K562 (cell line): ENCODE measurements at regions not wholly inside any gene's neighbourhood (a gene's known extent, or its start where the extent isn't known, plus 50 kb on each side); places are given as distances from the start of the nearest gene placed in this dataset.

ENCODE experiments used
- ATAC-seq: fragments of 200-7000 bp; cut with Tn5 transposase; 3 replicates; pipeline ENCODE4 v1.9.1; 2020; ENCODE audit warnings: moderate library complexity
- BruUV-seq: library from RNA; stranded (reverse); fragments of 400-500 nt; replicated peaks from 2 replicates; lab custom pipeline; 2021; lab: Mats Ljungman, UMichigan
- CTCF ChIA-PET: fragments of 300-600 bp; formaldehyde crosslinking; extraction: SDS; loops from one replicate; lab custom pipeline; 2021; ENCODE audit warnings: low intra/inter-chr PET ratio; lab: Yijun Ruan, JAX
- POLR2A ChIA-PET: fragments of 300-600, 350-650 bp; sonication (Branson Sonifier 250); formaldehyde crosslinking; extraction: SDS; loops from one replicate; lab custom pipeline; 2021; ENCODE audit warnings: antibody characterized with exemption, inconsistent platforms; lab: Yijun Ruan, JAX
- DNase-seq, 4 experiments: peaks; one replicate each; pipeline versions ENCODE4 v3.0.0 to v3.0.0-alpha.2; 2011 to 2018; ENCODE audit warnings: low spot score in 3 of 4, mixed read lengths in 3 of 4; ENCODE audit errors: extremely low read depth in 1 of 4
- FAIRE-seq: peaks from 2 replicates; lab custom pipeline; 2011; peaks lifted over from hg19 to GRCh38; lab: Jason Lieb, UNC
- H2AFZ ChIP-seq: 2 replicates; pipeline ENCODE4 v1.6.0; 2011; ENCODE audit warnings: low read depth, low read length, control low read depth, inconsistent platforms
- H3K27ac ChIP-seq: fragments of 200-600 bp; 3 replicates; pipeline ENCODE4 v1.8.0; 2011; ENCODE audit warnings: low read depth, mild to moderate bottlenecking, control low read depth, inconsistent platforms, low read length, moderate library complexity, mixed read lengths; ENCODE audit errors: extremely low read depth
- H3K27me3 ChIP-seq, 2 experiments: fragments of 300-600 bp in 1 of 2; 2 replicates in 1 of 2; 3 replicates in 1 of 2; pipeline versions ENCODE4 v1.6.0 to v1.8.0; 2011; ENCODE audit warnings: inconsistent platforms in 2 of 2, low read length in 2 of 2, mild to moderate bottlenecking in 1 of 2, mixed read lengths in 1 of 2, moderate library complexity in 1 of 2; ENCODE audit not compliant: control insufficient read depth in 2 of 2, insufficient read depth in 2 of 2
- H3K36me3 ChIP-seq: fragments of 300-600 bp; 3 replicates; pipeline ENCODE4 v1.8.0; 2011; ENCODE audit warnings: mild to moderate bottlenecking, low read length, inconsistent platforms; ENCODE audit not compliant: control insufficient read depth, insufficient read depth
- H3K4me1 ChIP-seq, 2 experiments: fragments of 200-600 bp in 1 of 2; replicated peaks in 1 of 2; 2 replicates in 1 of 2; 3 replicates in 1 of 2; pipeline versions ENCODE4 v1.5.1 to v1.8.0; 2011; ENCODE audit warnings: inconsistent platforms in 2 of 2, low read length in 2 of 2, mild to moderate bottlenecking in 1 of 2, mixed read lengths in 1 of 2, moderate library complexity in 1 of 2; ENCODE audit not compliant: control insufficient read depth in 2 of 2, insufficient read depth in 2 of 2
- H3K4me2 ChIP-seq: 2 replicates; pipeline ENCODE4 v1.6.1; 2011; ENCODE audit warnings: low read length, control low read depth, inconsistent platforms, mixed read lengths; ENCODE audit not compliant: insufficient read depth
- H3K4me3 ChIP-seq: fragments of 200-600 bp; sonication (generic), shearing (Covaris generic); 2 replicates; pipeline ENCODE4 v1.5.1; 2016; ENCODE audit warnings: control low read depth, inconsistent platforms
- H3K79me2 ChIP-seq: fragments of 200-600 bp; 3 replicates; pipeline ENCODE4 v1.8.0; 2011; ENCODE audit warnings: low read length, inconsistent platforms; ENCODE audit not compliant: control insufficient read depth, insufficient read depth
- H3K9ac ChIP-seq, 2 experiments: 2 replicates each; pipeline versions ENCODE4 v1.6.0 to v1.6.1; 2011; ENCODE audit warnings: low read depth in 2 of 2, low read length in 2 of 2, control low read depth in 1 of 2, inconsistent platforms in 1 of 2, mild to moderate bottlenecking in 1 of 2, mixed read lengths in 1 of 2; ENCODE audit not compliant: insufficient read depth in 1 of 2
- H3K9me1 ChIP-seq: one replicate; pipeline ENCODE4 v1.6.0; 2011; ENCODE audit warnings: inconsistent platforms, mild to moderate bottlenecking, low read length, moderate library complexity; ENCODE audit not compliant: control insufficient read depth, insufficient read depth
- H3K9me3 ChIP-seq: replicated peaks from 2 replicates; pipeline ENCODE4 v1.5.1; 2011; ENCODE audit warnings: low read depth, low read length, inconsistent platforms; ENCODE audit not compliant: control insufficient read depth, insufficient read depth
- H4K20me1 ChIP-seq: replicated peaks from 2 replicates; pipeline ENCODE4 v1.6.1; 2011; ENCODE audit warnings: low read length, inconsistent platforms, mixed read lengths; ENCODE audit not compliant: control insufficient read depth, insufficient read depth
- ASH1L ChIP-seq: fragments of 450-650 bp; IDR thresholded peaks from 2 replicates; pipeline ENCODE4 v1.6.1; 2018; ENCODE audit warnings: borderline replicate concordance, mild to moderate bottlenecking, low read depth; ENCODE audit not compliant: partially characterized antibody
- BRD9 ChIP-seq: fragments of 450-650 bp; IDR thresholded peaks from 2 replicates; pipeline ENCODE4 v1.6.1; 2018; ENCODE audit warnings: low read depth; ENCODE audit not compliant: partially characterized antibody
- BRF2 ChIP-seq: IDR thresholded peaks from 3 replicates; pipeline ENCODE4 v1.6.1; 2011; ENCODE audit warnings: borderline replicate concordance, mild to moderate bottlenecking; ENCODE audit not compliant: insufficient read length, insufficient read depth
- LARP7 ChIP-seq: fragments of 450-650 bp; IDR thresholded peaks from 2 replicates; pipeline ENCODE4 v1.6.1; 2016
- ZNF507 ChIP-seq: conservative IDR thresholded peaks from 2 replicates; pipeline ENCODE4 v1.6.1; 2017; ENCODE audit warnings: missing genetic modification characterization, missing compliant biosample characterization
- ZNF561 ChIP-seq: fragments of 450-650 bp; formaldehyde crosslinking; conservative IDR thresholded peaks from 2 replicates; pipeline ENCODE4 v1.4.0; 2020; ENCODE audit warnings: mild to moderate bottlenecking, moderate library complexity
- ZNF717 ChIP-seq: fragments of 250-450 bp; sonication (Bioruptor Pico); IDR thresholded peaks from 2 replicates; pipeline ENCODE4 v1.5.0; 2021
- WGBS: fragments of 100-300 bp; shearing (Covaris generic); methylation state at CpG from one replicate; pipeline ENCODE4 v1.1.6; 2016; ENCODE audit warnings: low coverage, mixed read lengths; ENCODE audit not compliant: insufficient coverage; ENCODE audit errors: missing lambda C conversion rate; 5-methylcytosine and 5-hydroxymethylcytosine counted together
- in situ Hi-C: fragments of 300-500 bp; cut with MboI; formaldehyde crosslinking; loops from 4 replicates; pipeline ENCODE4 v1.15.0; 2018; ENCODE audit warnings: inconsistent platforms, mixed read lengths
- intact Hi-C: fragments of 100-400 bp; cut with micrococcal nuclease; formaldehyde crosslinking; loops from 2 replicates; pipeline ENCODE4 v1.14.2; 2022
- TF ChIP-seq, protein P1 (sequence below): fragments of 450-650 bp; IDR thresholded peaks from 2 replicates; pipeline ENCODE4 v1.6.1; 2016; ENCODE audit warnings: missing biosample characterization, missing genetic modification characterization

DNA sequence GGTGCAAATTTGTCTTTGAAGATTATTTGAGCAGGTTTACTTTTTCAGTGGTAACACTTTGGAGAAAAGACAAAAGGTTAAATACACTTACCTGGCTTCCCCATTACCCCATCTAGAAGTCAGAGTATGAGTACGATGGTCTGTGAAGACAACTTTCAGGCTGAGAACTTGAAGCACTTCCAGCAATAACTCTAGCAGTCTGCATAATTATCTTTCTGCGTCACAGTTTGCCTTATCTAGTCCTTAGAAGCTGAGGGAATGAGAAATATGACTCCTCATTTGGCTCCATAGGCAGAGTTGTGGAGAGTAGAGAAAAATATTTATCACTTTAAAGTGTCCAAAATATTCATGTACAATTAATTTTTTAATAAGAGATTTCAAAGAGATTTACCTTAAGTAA, 323.4 kb upstream of the CAMK1G start:
- FAIRE-seq (no peak), DNase-seq (no peak), ATAC-seq (no peak)
- no peaks in the 10 kb centered on the region for H4K20me1 ChIP-seq
- H3K27ac ChIP-seq: no peak overlapping the region
- no peaks in the 10 kb centered on the region for H3K27me3 ChIP-seq
- in situ Hi-C loops: no loop called here
- CTCF ChIA-PET: no interaction called here
- 4% methylated on average over 2 of the region's 2 CpGs for WGBS
- BruUV-seq: no TSS peak
- no peaks in the 10 kb centered on the region for H3K9me1 ChIP-seq
- no peak overlapping the region for H3K4me2 ChIP-seq
- no peaks in the 10 kb centered on the region; the same call in 1 of the 2 replicates for H3K9me3 ChIP-seq
- H3K79me2 ChIP-seq: no peaks in the 10 kb centered on the region
- H3K36me3 ChIP-seq: no peaks in the 10 kb centered on the region
- H3K9ac ChIP-seq: no peak overlapping the region
- intact Hi-C loops: no loop called here
- no peak overlapping the region for H3K4me3 ChIP-seq
- H2AFZ ChIP-seq: no peak overlapping the region
- POLR2A ChIA-PET: no interaction called here
- no peak for TF ChIP-seq LARP7
- TF ChIP-seq BRF2: no peak
- TF ChIP-seq, protein P1, sequence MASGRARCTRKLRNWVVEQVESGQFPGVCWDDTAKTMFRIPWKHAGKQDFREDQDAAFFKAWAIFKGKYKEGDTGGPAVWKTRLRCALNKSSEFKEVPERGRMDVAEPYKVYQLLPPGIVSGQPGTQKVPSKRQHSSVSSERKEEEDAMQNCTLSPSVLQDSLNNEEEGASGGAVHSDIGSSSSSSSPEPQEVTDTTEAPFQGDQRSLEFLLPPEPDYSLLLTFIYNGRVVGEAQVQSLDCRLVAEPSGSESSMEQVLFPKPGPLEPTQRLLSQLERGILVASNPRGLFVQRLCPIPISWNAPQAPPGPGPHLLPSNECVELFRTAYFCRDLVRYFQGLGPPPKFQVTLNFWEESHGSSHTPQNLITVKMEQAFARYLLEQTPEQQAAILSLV: no peak
- TF ChIP-seq, all 486 proteins: peak for 0
- no peaks in the 10 kb centered on the region for H3K4me1 ChIP-seq

GRCh38 chr1:209262631-209263030, 320.9 kb upstream of the CAMK1G start:
- Histone ChIP-seq H3K27me3 (no peaks in the 10 kb centered on the region), H3K4me2 (no peak overlapping the region), H3K4me3 (no peak overlapping the region), H2AFZ (no peak overlapping the region), H3K4me1 (no peaks in the 10 kb centered on the region), H3K9me3 (no peaks in the 10 kb centered on the region), H3K36me3 (no peaks in the 10 kb centered on the region), H4K20me1 (no peaks in the 10 kb centered on the region), H3K9me1 (no peaks in the 10 kb centered on the region), H3K79me2 (no peaks in the 10 kb centered on the region), H3K9ac (no peak overlapping the region), H3K27ac (no peak overlapping the region)
- WGBS: 0% methylated on average over 1 of the region's 1 CpG
- in situ Hi-C loops (no loop called here), intact Hi-C loops (no loop called here)
- no peak for DNase-seq
- CTCF ChIA-PET: no interaction called here
- TF ChIP-seq BRD9: no peak
- no peak for TF ChIP-seq ASH1L
- TF ChIP-seq ZNF561: no peak
- no peak for TF ChIP-seq ZNF507 (tag)
- no peak for TF ChIP-seq ZNF717 (CRISPR knock-in tag)
- no TSS peak for BruUV-seq
- peak; percentile 56 for FAIRE-seq
- no peak for ATAC-seq
- POLR2A ChIA-PET: no interaction called here
